ENCODE measurements at regions not wholly inside any gene's neighbourhood (a gene's known extent, or its start where the extent isn't known, plus 50 kb on each side); places are given as distances from the start of the nearest gene placed in this dataset.

DNA sequence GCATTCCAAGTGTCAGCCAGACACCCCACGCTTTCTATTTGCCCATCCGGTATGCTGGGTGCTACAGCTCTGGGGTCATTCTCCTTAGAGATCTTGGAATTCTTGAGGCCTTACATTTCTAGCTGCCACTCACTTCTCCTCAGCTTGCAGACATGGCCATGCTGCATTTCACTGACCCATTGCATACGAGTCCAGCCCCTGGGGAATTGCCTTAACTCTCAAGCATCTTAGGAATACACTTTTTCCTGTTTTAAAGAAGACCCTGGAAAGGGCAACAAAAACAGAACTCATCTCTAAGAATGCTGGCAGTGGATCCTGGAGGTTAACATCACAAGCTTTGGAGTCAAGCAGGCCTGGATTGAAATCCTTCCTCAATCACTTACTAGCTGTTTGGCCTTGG is 122.0 kb upstream of the LNX1 start:
- H2AFZ ChIP-seq (ENCODE audit: low read length) = no peak overlapping the region
- no peak overlapping the region for H3K4me3 ChIP-seq (replicated peaks in 1 of 3; ENCODE audit: insufficient read depth in 1 of 3, low read depth in 2 of 3, low read length in 3 of 3)
- H3K36me3 ChIP-seq (replicated peaks in 1 of 2; ENCODE audit: control insufficient read depth in 1 of 2, insufficient read depth in 2 of 2, low read length in 2 of 2) = no peaks in the 10 kb centered on the region
- H3K27ac ChIP-seq (ENCODE audit: extremely low read length, insufficient read depth, low read length) = no peak overlapping the region
- intact Hi-C loops (cut with micrococcal nuclease; ENCODE audit: unreplicated experiment) (no loop called here), in situ Hi-C loops (cut with HindIII; ENCODE audit: extremely low pct_ligation_motif_present, low pct_unique_long_range_greater_than_20kb) (no loop called here)
- ChIA-PET CTCF (ENCODE audit: low intra/inter-chr PET ratio, low total read pairs) (no interaction called here), POLR2A (no interaction called here)
- no peaks in the 10 kb centered on the region for H4K20me1 ChIP-seq (ENCODE audit: insufficient read depth, low read length)
- peaks cover 0 to 6% of the 10 kb centered on the region in 2 experiments; a peak in 1 of 5 replicates for H3K27me3 ChIP-seq (ENCODE audit: control insufficient read depth in 1 of 2, insufficient read depth in 2 of 2, low read length in 2 of 2)
- no peaks in the 10 kb centered on the region for H3K9me3 ChIP-seq (ENCODE audit: low read length)
- no peak for TF ChIP-seq NONO (IDR thresholded peaks at IDR 0.05)
- TF ChIP-seq NONO (CRISPR knock-in tag; conservative IDR thresholded peaks at IDR 0.05) = no peak
- no peak for TF ChIP-seq ZNF562 (CRISPR knock-in tag; IDR thresholded peaks at IDR 0.05; ENCODE audit: borderline replicate concordance)
- TF ChIP-seq ZNF282 (IDR thresholded peaks at IDR 0.05; ENCODE audit: partially characterized antibody) = no peak
- no peak for TF ChIP-seq YEATS4 (CRISPR knock-in tag; IDR thresholded peaks at IDR 0.05; ENCODE audit: borderline replicate concordance)
- TF ChIP-seq HOXA5 (CRISPR knock-in tag; IDR thresholded peaks at IDR 0.05) = no peak
- TF ChIP-seq AHR (CRISPR knock-in tag; IDR thresholded peaks at IDR 0.05) = no peak
- TF ChIP-seq AKAP8 (CRISPR knock-in tag; IDR thresholded peaks at IDR 0.05) = no peak
- TF ChIP-seq, protein P1, sequence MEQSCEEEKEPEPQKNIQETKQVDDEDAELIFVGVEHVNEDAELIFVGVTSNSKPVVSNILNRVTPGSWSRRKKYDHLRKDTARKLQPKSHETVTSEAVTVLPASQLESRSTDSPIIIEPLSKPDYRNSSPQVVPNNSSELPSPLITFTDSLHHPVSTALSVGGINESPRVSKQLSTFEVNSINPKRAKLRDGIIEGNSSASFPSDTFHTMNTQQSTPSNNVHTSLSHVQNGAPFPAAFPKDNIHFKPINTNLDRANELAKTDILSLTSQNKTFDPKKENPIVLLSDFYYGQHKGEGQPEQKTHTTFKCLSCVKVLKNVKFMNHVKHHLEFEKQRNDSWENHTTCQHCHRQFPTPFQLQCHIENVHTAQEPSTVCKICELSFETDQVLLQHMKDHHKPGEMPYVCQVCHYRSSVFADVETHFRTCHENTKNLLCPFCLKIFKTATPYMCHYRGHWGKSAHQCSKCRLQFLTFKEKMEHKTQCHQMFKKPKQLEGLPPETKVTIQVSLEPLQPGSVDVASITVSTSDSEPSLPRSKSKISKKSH (CRISPR knock-in tag; IDR thresholded peaks at IDR 0.05; ENCODE audit: borderline replicate concordance) = no peak
- no peak overlapping the region for H3K9ac ChIP-seq (ENCODE audit: insufficient read depth, low read depth, low read length)
- H3K79me2 ChIP-seq (ENCODE audit: insufficient read depth, low read length) = no peaks in the 10 kb centered on the region
- FAIRE-seq = no peak
- no peak for DNase-seq (ENCODE audit: low spot score)
- H3K4me2 ChIP-seq (ENCODE audit: low read depth, low read length) = no peak overlapping the region
- no peaks in the 10 kb centered on the region for H3K4me1 ChIP-seq (ENCODE audit: insufficient read depth, low read length)
- ATAC-seq = no peak
- 54% methylated on average over 3 of the region's 3 CpGs for WGBS (ENCODE audit: low lambda C conversion rate)
- no TSS peak for BruUV-seq (replicated peaks)
